ENCODE measurements at regions not wholly inside any gene's neighbourhood (a gene's known extent, or its start where the extent isn't known, plus 50 kb on each side); places are given as distances from the start of the nearest gene placed in this dataset.

- TF ChIP-seq STAT1 (IDR thresholded peaks at IDR 0.05; ENCODE audit: unreplicated experiment) (no peak), POLR2AphosphoS5 (IDR thresholded peaks at IDR 0.05; ENCODE audit: low read depth) (no peak), EZH2 (IDR thresholded peaks at IDR 0.05; ENCODE audit: low read depth, unreplicated experiment) (no peak), ZNF114 (CRISPR knock-in tag; IDR thresholded peaks at IDR 0.05) (no peak), ZNF331 (CRISPR knock-in tag; IDR thresholded peaks at IDR 0.05; ENCODE audit: low read depth) (no peak), ZNF462 (CRISPR knock-in tag; IDR thresholded peaks at IDR 0.05) (no peak), REST (IDR thresholded peaks at IDR 0.05; ENCODE audit: unreplicated experiment) (no peak), NANOG (IDR thresholded peaks at IDR 0.05; ENCODE audit: borderline replicate concordance) (no peak)
- no peak overlapping the region for H3K27ac Mint-ChIP-seq
- no peak overlapping the region for H3K4me2 ChIP-seq
- no peaks in the 10 kb centered on the region for H4K20me1 ChIP-seq (replicated peaks; ENCODE audit: insufficient read depth)
- H3K27me3 ChIP-seq (ENCODE audit: insufficient read depth), result no peaks in the 10 kb centered on the region
- H3K36me3 Mint-ChIP-seq (ENCODE audit: low read depth), result peaks cover 7% of the 10 kb centered on the region
- H3K4me3 ChIP-seq, result no peak overlapping the region
- no peaks in the 10 kb centered on the region for H3K4me1 Mint-ChIP-seq
- H2AFZ ChIP-seq, result no peak overlapping the region
- no peak for DNase-seq (ENCODE audit: low spot score)
- H3K9me2 ChIP-seq (ENCODE audit: insufficient read depth), result no peaks in the 10 kb centered on the region
- peaks cover 18% of the 10 kb centered on the region for H3K9me3 Mint-ChIP-seq
- no peak for ATAC-seq
- no peaks in the 10 kb centered on the region for H3F3A ChIP-seq (replicated peaks; ENCODE audit: low read depth)
- H3K79me2 ChIP-seq (replicated peaks; ENCODE audit: insufficient read depth), result no peaks in the 10 kb centered on the region
- H3K27ac ChIP-seq (ENCODE audit: low read depth), result no peak overlapping the region
- no peaks in the 10 kb centered on the region for H3K27me3 Mint-ChIP-seq (ENCODE audit: insufficient read depth, low read depth, poor library complexity)
- H3K36me3 ChIP-seq (ENCODE audit: insufficient read depth), result no peaks in the 10 kb centered on the region
- no peak overlapping the region for H3K4me3 Mint-ChIP-seq
- H3K4me1 ChIP-seq (ENCODE audit: insufficient read depth), result no peaks in the 10 kb centered on the region
Measured at GRCh38 chr6:81340946-81341345, 411.5 kb downstream of the TENT5A start.

Measured in GM23338 (cell line).